GM21717 (cell line): ENCODE measurements at regions not wholly inside any gene's neighbourhood (a gene's known extent, or its start where the extent isn't known, plus 50 kb on each side); places are given as distances from the start of the nearest gene placed in this dataset.

ENCODE experiments used
- ATAC-seq: cut with Tn5 transposase; IDR thresholded peaks from one replicate; pipeline ENCODE4 v1.9.1; 2021; ENCODE audit warnings: mild to moderate bottlenecking, moderate library complexity; ENCODE audit not compliant: unreplicated experiment

DNA sequence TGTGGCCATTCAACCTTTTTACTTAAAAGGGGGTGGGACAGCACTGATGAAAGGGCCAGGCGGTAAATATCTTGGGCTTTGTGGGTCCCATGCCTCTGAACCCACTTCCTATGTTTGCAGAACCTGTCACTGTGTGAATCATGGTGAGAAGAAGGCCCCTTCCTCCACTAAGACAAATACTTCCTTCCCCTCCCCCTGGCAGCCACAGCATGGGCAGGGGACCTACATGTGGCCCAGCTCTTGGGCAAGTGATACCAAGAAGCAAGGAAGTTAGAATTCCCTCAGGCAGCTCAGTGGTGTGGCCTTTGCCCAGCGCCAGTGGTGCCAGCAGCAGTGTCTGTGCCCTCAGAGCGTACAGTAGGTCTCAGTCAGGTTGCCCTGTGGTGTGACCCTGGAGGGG, 168.6 kb downstream of the TRIM33 start:
- ATAC-seq = no peak

DNA sequence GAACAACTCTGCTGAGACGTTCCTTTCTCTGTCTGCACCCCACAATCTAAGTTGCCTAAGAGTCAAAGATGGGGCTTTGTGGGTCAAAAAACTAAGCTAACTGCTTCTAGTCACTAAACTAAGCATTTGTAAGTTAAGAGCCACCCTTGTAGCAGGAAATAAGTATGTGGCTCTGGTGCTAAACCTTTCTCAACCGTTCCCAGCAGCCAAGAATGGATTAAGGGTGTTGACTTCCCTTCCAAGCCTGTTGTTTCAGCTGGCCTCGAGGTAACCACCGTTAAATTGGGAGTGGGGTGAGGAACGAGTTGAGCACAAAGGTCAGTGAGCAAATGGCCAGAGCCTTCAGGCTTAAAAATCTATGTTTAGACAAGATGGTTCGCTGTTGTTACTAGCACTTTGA, 169.1 kb downstream of the TRIM33 start:
- no peak for ATAC-seq

DNA sequence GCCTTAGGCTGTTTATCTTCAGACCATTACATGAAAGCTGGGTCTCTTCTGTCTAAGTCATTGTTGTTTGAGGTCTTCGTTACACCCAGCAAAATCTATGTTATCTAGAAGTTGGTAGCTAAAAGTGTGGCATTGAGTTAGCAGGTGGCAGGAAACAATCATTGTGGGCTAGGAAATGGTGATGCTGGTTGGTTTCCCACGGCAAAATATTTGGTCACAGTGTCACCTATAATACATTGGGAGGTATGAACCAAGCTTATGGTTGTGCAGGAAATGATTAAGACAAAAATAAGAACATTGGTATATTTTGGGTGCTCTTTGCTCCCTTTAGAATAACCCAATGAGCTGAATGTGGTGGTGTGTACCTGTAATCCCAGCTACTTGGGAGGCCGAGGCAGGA, 169.7 kb downstream of the TRIM33 start:
- no peak for ATAC-seq

DNA sequence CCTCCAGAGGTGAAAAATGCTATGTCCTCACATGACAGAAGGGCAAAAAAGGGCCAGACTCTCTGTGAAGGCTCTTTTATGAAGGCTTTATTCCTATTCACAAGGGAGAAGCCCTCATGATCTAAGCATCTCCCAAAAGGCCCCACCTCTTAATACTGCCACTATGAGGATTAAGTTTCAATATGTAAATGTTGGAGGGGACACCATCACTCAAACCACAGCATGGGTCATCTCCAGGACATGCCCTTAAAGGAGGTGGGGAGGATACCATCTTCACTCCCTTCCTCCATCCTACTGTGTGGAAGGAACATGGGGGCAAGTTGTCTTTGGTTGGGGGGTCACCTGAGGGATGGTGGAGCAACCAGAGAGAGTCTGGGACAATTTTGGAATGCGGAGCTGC, 170.1 kb downstream of the TRIM33 start:
- no peak for ATAC-seq

GRCh38 chr1:114339379-114339778, 171.6 kb downstream of the TRIM33 start:
- ATAC-seq = no peak

DNA sequence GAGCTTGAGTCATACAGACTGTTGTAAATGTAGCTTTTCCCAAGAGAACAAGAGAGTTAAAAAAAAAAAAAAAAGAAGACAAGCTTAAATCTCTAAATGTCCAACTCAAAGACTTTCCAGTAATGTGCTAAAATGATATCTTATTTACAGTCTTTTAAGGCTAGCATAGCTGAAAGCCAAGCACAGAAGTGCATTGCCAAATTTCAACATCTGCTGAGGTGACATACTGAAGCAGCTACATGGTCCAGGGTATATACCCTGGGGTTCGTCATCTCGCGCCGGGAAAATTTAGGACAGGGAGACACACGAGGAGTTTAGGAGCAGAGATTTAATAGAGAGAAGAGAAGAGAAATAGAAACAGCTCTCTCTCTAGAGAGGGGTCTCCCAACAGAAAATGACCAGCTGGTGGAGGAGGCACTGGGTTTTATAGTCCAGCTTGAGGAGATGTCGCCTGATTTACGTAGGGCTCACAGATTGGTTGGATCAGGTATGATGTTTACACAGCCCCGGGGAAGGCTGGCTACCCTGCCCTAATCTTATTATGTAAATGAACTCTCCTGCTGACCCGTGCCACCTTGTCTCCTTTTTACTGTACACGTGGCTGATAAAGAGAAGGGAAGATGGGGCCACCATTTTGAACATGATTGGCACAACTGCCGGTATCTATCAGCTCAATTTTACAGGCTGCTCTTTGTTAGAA, 172.7 kb downstream of the TRIM33 start:
- no peak for ATAC-seq

- no peak for ATAC-seq
These were observed 173.6 kb downstream of the TRIM33 start for GRCh38 chr1:114337417-114337816.

GRCh38 chr1:114336360-114336759, 174.6 kb downstream of the TRIM33 start:
- no peak for ATAC-seq

DNA sequence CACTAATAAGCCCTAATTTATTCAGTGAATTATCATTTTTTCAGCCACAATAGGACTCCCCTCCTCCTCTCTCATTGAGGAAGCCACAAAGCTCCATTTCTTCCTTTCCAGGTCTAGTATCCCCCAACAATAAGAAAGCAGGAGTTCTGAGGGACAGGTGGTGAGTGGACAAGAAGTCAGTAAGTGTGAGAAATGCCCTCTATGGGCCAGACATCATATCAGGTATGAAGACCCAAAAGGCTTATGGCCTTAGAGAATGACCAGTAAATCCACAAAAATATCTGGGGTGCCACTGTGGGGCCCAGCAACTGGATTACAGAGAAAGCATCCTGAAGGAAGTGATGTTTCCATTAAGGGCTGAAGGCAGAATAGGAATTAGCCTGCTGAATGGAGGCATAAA, 175.7 kb downstream of the TRIM33 start:
- no peak for ATAC-seq

GRCh38 chr1:114334297-114334696, 176.7 kb downstream of the TRIM33 start:
- ATAC-seq = no peak

DNA sequence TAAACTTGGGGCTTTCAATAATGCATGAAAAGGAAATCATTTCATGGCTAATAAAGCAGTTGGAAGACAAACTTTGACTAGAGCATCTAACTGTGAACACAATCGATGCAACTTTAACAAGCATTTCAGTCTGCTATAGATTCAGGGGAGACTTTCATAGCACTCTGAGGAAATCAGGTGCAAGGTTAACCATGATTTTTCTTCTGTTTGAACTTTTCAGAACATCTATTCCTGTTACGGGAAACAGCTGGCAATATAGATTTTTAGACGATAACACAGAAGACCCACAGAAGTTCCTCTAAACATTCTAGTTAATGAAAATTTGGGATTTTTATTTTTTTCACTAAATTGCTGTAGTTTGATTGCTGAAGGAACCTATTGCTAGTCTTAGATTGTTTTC, 177.3 kb downstream of the TRIM33 start:
- ATAC-seq = no peak

GRCh38 chr1:114331936-114332335, 178.3 kb upstream of the SYT6 start:
- ATAC-seq = no peak

DNA sequence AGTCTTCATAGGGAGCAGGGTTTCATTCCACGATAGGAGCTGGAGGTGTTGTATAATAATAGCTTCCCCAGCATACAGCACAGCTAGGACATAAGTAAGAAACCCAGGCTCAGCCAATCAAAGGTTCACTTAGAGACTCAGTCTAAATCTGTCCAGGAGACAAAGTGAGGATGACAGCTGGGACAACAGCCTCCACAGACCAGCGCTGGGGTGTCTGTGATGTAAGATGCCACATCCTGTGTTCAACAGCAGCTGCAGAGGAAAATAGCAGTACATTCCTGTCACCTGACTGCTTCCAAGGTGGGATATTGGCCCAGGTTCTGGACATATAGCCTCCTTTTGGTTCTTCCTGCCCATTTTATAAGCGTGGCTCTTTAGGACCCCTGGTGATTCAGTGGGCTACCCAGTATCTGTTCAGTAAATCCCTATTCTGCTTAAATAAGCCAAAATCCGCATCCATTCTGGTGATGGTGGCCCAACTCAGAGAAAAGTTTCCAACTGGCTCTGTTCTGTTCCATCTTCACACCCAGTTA, 176.8 kb upstream of the SYT6 start:
- ATAC-seq = no peak

- no peak for ATAC-seq
These were observed 174.8 kb upstream of the SYT6 start for GRCh38 chr1:114328361-114328904.

DNA sequence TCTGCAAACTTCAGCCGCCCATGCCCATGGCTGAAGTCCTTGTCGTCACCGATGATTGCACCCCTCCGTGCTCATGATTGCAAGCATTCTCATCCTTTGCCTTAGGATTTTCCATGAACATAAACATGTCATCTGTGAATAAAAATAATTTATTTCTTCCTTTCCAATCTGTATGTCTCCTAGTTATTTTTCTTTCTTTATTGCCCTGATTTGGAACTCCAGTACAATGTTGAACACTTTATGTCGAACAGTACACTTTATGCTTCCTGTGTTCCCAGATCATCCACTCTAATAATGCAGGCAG, 170.9 kb upstream of the SYT6 start:
- no peak for ATAC-seq

GRCh38 chr1:114323959-114324661, 170.4 kb upstream of the SYT6 start:
- no peak for ATAC-seq

DNA sequence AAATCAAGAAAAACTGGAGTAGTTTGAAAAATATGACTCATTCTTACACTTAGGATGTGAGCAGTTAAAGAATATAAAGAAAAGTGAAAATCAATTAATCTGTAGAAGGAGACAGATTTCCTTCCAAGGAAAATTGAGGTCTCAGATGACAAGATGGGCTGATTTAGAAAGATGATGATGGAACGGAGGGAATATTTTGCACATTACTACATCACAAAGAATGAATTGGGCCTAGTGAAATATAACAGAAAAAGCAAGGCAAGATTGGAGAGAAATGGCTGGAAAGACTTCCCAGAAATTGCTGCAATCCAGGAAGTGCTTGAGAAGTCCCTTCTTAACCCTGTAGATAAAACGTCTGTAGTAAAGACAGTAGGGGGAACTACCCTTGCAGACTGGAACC, 169.1 kb upstream of the SYT6 start:
- no peak for ATAC-seq

- no peak for ATAC-seq
These were observed 168.5 kb upstream of the SYT6 start for GRCh38 chr1:114322207-114322606.

DNA sequence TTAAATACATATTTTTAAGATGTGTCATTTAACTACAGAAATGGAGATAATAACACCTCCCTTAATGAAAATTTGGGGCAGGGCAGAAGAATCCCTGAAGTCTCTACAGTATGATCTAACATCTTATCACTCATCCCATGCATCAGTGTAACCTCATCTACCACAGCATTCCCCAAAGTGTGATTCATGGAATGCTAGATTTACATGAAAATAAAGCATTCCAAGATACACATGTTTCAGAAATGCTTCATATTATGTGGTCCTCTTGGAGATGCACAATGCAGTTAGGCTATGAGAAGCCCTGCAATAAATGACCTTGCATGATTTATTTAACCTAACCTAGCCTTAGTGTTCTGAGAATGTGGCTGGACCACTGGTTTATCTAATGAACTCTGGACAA, 166.9 kb upstream of the SYT6 start:
- ATAC-seq = no peak

- no peak for ATAC-seq
These were observed 165.7 kb upstream of the SYT6 start for GRCh38 chr1:114319418-114319817.

DNA sequence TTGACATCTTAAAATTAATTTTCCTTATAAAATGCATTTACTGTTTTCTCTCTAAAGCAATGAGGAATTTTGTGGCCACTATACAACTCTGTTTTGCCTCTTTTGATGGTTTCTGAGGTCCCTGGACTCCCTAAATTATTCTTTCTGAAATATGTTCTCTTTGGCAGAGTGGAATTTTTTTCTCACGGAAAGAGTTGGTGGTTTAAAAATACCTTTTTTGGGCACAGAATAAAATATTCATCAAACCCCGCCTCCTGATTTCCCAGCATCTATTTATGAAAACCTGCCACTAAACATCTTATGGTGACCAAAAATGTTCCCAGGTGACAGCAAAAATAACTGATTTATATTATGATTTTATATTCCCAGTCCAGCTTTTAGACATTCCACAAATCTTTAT, 165.3 kb upstream of the SYT6 start:
- ATAC-seq = no peak

DNA sequence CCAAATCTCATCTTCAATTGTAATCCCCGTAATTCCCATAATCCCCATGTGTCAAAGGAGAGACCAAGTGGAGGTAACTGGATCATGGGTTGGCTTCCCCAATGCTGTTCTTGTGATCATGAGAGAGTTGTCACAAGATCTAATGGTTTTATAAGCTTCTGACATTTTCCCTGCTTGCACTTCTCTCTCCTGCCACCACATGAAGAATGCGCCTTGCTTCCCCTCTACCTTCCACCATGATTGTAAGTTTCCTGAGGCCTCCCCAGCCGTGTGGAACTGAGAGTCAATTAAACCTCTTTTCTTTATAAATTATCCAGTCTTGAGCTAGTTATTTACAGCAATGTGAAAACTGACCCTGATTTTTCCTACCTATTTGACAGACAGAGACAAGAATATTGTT, 162.5 kb upstream of the SYT6 start:
- no peak for ATAC-seq
